NCI-H1436 treated with DMSO at 0.1 percent for 48 hours (cell line): ENCODE measurements at regions not wholly inside any gene's neighbourhood (a gene's known extent, or its start where the extent isn't known, plus 50 kb on each side); places are given as distances from the start of the nearest gene placed in this dataset.
"Not testable (repeated sequence)": the region's sequence is repeated elsewhere in the genome, so short reads cannot be mapped to it uniquely, and the experiment has no call there.

Experiments used
- DNase-seq: peaks from one replicate; lab custom pipeline; 2025; lab: John Stamatoyannopoulos, UW

DNA sequence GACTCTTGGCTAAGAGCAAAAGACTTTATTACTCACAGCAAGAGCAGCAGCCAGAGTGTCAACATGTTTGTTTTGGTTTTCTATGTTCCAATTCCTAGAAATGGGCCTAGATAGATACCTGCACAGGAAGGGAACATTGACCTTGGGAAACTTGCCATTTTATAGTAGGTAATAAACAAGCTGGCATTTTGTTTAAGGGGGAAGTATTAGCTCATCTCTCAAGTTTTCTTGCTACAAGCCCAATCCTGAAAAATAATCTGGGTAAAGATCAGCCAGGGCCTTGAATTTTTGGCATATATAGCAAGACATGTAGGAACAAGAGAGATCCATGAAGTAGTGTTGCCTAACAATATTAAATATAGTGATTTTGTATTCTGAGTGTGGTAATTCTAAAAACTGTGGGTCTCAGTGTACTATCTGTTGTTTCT lies 51.4 kb upstream of the RGL1 start:
- DNase-seq = no peak

GRCh38 chr1:183744132-183744913 lies 60.6 kb upstream of the RGL1 start:
- no peak for DNase-seq

DNA sequence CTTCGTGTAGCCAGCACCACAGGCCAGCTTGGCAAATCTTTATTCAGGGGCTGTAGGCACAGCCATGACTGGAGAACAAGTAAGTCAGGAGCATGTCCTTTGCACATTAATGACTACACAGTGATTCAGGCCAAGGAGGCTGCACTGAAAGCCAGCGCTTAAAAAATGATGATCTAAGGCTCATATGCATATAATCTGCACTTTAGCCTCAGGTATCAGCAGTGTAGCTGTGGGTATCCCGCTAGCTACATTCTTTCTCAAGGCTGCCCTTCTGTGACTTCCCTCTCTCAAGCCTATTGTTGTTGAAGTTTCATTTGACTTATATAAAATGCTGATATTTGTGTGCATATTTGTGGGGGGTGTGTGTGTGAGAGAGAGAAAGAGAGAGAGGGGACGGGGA lies 62.6 kb upstream of the RGL1 start:
- no peak for DNase-seq

DNA sequence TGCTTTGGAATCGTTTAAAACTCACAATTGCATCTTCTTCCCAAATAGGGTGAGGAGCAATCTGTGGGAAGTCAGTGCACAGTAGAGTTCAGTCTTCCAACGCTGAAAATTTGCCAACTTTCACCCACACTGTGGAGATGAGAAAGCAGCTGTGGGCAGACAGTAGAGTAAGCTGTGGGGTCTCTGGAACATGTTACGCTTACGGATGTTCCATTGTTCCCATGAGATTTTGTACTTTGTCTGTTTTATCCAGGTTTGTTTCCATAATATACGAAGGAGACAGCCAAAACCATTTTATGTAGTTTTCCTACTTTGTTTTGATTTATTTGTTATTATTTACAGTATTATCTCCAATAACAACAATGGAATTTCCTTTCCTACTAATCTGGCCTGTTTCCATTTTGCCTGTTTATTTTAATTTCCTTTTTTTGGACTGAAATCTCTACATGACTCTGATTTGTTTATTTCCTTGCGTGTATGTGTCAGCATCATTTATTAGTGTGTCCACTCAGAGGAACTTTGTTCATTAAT lies 65.1 kb upstream of the RGL1 start:
- DNase-seq = no peak

DNA sequence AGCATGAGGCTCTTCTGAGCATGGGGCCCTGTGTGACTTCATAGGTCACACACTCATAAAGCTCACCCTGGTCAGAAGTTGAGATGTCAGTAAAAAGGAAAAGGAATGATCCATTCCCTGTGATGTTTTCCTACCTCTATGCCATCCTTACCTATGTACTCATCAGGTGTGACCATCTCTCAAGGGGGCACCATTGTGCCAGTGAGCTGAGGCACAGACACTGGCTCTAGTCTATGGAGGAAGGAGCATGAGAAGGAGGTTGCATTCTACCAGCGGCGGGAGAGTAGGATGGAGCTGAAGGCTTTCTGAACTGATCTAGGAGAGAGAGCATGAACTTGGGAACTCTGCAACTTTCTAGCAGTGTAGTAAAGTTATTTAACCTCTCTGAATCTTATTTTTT lies 65.8 kb upstream of the RGL1 start:
- DNase-seq = no peak

DNA sequence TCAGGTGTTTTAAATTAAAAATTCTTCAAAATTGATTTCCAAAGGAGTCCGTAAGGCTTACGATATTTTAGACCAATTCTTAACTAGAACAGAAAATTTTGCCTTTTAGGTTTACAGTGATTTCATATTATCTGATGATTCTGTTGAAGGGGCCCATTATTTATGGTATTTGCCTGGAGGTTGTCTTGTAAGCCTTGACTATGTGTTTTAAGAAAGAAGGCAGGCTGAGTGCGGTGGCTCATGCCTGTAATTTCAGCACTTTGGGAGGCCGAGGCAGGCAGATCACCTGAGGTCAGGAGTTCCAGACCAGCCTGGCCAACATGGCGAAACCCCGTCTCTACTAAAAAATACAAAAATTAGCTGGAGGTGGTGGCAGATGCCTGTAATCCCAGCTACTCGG lies 67.0 kb upstream of the RGL1 start:
- not testable (repeated sequence) for DNase-seq

DNA sequence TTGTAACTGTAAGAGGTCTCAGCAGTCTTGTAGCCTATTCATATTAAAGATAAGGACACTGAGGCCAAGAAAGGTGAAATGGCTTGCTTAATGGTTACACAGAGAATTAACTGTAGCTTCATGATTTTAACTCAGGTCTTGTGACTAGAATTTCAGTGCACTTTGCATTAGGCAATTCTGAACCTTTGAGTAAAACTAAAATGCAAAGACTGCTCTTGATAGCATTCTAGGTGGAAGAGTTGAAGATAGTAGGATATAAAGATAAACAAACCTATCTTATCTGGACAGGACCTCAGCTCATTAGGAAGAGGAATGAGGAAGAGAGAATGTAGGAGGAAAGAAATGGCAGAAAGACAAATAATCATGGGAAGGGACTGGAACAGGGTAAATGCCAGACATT lies 68.6 kb upstream of the RGL1 start:
- DNase-seq = no peak

DNA sequence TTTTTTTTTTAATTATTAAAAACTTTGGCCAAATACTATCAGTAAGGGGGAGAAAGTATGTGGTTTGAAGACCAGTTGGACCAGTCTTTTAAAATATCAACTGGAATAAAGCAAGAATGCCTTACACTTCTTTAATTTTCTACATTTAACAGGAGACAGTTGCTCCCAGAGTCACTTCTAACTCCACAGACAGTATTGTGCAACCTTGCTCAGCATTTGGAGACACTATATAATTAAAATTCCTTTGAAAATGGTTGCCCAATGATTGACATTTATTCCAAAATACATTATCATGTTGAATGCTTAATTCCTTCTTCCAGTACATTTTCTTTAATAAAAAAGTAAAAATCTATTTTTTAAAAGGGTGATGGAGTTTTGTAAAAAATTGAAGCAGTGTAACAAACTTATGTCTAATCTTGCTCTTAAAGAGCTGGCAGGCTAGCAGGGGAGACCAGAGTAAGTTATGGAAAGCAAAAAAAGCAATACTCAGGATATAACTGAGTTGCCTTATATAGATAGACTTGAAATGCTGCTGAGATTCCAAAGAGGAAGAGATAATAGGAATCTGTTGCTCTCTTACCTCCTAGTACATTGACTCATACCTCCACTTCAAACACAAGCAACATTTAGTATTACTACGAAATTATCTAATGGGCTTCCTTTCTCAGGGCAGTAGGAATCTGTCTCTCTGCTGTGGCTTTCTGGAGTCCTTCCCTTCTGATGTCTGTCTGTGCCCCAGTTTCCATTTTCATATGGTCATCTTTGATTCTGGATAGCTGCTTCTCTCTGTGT lies 69.7 kb upstream of the RGL1 start:
- no peak for DNase-seq

GRCh38 chr1:183734543-183735036 lies 70.3 kb upstream of the RGL1 start:
- DNase-seq = no peak

GRCh38 chr1:183733715-183734114 lies 71.2 kb upstream of the RGL1 start:
- DNase-seq = no peak

DNA sequence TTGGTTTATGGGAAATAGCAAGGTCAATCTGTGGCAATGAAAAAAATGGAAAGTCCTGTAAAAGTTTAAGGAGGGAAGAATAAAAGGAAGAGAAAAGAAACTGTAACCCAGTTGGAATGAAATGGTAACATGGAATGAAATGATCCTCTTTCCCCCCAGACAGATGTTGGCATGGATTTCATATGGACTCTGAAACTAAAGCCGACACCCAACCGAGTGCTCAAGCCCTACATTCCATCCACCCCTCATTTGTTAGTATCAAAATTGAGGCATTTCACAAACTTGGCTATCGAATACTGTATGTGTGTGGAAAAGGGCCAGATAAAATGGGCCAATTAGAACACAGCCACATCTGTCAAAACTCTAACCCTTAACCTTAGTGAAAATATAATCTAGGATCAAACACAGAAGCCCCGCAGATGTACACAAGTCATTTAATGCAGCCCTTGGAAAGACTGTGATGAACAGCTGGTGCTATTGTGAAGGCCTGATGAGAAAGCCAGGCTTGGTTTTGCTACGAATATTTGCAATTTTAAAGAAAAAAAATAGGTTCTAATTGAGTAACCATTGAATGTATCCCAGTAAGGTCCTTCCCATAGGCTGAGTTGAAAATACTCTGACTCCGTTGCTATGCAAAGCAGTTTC lies 72.6 kb upstream of the RGL1 start:
- DNase-seq = no peak

- DNase-seq = no peak
Measured at GRCh38 chr1:183730886-183731573, 73.9 kb upstream of the RGL1 start.

- DNase-seq = peak; percentile 22
Measured at GRCh38 chr1:183730107-183730724, 74.7 kb upstream of the RGL1 start.

GRCh38 chr1:183726825-183727224 lies 73.7 kb upstream of the APOBEC4 start:
- DNase-seq = no peak

DNA sequence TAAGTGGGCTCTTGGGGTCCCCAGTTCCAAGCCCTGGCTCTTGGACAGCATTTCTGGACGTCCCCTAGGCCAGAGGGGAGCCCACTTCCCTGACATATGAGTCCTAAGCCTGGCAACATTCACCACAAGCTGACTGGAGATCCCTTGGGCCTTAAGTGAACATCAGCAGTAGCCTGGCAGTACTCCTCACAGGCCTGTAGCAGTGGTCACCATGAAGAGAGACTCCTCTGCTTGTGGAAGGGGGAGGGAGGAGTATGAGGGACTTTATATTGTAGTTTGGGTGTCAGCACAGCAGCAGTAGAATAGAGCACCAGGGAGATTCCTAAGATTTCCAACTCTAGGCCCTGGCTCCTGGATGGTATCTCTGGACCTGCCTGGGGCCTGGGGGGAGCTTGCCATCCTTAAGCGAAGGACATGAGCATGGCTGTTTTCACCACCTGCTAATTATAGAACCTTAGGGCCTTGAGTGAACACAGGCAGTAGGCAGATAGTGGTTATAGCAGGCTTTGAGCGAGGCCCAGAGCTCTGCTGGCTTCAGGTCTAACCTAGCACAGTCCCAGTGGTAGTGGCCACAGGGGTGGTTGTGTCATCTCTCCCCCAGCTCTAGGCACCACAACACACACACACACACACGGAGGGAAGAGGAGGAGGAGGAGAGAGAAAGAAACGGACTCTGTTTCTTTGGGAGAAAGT lies 71.4 kb upstream of the APOBEC4 start:
- DNase-seq = no peak

DNA sequence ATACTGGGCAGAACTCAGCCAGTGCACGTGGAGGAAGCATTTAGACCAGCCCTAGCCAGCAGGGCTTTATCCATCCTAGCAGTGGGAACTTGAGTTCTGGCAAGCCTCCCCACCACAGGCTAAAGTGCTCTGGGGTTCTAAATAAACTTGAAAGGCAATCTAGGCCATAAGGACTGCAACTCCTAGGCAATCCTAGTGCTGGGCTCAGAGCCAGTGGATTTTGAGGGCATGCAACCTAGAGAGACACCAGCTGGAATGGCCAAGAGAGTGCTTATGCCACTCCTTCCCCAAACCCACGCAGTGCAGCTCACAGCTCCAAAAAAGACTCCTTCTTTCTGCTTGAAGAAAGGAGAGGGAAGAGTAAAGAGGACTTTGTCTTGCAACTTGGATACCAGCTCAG lies 70.5 kb upstream of the APOBEC4 start:
- DNase-seq = no peak

DNA sequence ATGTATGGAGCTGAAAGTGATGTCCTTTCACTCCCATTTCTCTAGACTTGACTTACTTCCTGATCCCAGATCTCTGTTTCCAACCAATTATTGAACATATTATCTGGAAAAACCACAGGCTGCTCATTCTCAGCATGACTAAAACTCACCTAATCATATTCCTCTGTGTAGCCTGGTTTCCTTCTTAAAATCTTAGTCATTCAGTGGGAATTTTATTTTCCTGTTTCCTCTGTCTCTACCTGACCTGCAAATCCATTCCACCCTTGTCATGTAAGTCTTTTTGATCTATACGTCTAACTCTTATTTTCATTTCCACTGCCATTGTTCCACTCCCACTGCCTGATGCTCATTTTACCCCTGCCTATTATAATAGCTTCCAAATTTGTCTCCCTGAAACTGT lies 67.9 kb upstream of the APOBEC4 start:
- DNase-seq = no peak

DNA sequence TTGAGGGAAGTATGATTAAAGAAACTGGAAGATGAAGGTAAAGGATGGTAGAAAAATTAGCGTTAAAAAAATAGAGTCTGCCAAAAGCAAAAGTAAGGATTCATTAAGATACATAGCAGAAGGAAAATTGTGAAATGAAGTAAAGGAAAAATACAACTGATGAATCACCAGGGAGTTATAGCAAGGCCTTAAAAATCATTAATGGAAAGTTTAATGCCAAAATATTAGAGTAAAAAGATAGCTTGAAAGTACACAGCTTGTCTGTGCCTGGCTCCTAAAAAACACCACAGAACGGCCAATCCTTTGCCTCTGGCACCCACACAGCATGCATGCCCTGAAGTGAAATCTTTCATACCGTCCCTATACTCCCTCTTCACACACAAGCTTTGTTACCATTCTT lies 66.9 kb upstream of the APOBEC4 start:
- DNase-seq = no peak

- no peak for DNase-seq
Measured at GRCh38 chr1:183719289-183719688, 66.2 kb upstream of the APOBEC4 start.

- no peak for DNase-seq
Measured at GRCh38 chr1:183716286-183716685, 63.2 kb upstream of the APOBEC4 start.
